NK-92 (cell line): ENCODE measurements at regions not wholly inside any gene's neighbourhood (a gene's known extent, or its start where the extent isn't known, plus 50 kb on each side); places are given as distances from the start of the nearest gene placed in this dataset.

Source experiments
- DNase-seq: peaks from one replicate; lab custom pipeline; 2025; ENCODE audit not compliant: unreplicated experiment; lab: John Stamatoyannopoulos, UW

DNA sequence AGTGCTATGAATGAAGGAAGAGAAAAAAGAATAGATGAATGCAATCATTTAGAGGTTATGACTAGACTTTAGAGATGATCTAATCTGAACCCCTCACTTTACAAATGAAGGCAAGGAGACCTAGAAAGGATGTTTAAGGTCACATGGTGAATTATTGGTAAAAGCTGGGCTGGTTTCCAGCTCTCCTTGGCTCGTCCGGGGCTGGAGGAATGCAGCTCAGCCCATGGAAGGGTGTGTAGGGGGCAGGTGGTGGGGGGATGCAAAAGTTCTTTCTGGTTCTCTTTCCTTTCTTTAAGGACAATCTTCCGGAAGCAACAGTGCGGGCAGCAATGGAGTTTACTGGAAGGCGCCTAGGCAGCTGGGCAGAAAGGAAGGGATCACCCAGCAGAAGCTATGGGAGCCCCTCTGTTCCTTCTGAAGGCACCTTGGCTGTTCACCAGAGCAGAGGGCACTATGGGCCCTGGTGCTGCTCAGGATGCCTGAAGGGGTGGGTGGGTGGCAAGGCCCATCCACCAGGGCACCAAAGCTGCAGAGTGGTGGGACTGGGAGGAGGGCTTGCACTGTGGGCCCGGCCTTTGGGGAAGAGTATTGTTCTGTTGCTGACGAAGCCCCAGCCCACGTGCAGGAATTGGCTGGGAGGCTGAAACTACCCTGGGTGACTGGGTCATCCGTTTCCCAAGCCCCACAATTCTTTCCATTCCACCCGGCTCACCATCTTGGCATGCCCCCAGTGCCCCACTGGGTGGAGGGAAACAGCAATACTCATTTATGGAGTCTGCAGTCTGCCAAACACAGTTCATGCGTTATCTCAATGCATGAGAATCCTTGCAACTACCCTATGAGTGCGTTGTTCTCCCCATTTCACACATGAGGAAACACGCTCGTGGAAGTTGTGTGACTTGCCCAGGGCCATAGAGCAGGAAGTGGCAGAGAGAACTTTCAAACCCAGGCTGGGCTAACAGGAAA, 78.2 kb downstream of the IRF2BPL start:
- DNase-seq, result no peak

DNA sequence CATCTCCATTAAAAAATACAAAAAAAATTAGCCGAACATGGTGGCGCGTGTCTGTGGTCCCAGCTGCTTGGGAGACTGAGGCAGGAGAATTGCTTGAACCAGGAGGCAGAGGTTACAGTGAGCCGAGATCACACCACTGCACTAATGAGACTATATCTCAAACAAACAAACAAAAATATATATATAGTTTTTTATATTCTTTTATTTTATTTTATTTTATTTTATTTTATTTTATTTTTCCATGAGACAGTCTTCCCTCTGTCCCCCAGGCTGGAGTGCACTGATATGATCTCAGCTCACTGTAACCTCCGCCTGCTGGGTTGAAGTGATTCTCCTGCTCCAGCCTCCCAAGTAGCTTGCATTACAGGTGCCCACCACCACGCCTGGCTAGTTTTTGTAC, 79.5 kb downstream of the IRF2BPL start:
- DNase-seq, result no peak

DNA sequence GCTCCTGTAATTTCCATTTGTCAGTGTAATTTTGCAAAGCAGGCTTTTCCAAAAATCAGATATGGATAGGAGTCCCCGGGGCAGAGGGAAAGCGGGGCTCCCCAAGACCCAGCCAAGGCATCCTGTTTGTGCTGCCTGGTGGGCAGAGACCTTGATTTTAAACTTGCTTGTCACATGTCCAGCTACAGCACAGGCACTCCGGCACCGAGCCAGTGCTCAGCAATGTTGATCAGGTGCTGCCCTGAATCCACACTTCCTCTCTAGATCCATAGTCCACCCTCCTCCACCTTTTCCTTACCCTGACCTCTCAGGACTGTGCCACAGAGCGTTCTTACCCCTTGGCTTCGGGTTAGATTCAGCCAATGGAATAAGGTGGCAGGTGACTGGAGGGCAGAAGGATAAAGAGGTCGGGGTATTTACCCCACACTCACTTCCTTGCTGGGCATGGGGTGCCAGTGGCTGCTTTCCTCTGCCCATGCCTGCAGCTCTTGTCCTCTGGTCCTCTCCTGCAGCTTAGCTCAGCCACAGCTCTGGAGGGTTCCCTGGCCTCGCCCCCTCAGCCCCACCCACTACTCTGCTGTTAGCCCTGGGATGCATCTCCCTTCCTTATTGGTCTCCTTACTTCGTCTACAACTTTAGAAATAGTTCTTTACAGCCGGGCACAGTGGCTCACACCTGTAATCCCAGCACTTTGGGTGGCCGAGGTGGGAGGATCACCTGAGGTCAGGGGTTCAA, 80.1 kb downstream of the IRF2BPL start:
- no peak for DNase-seq

DNA sequence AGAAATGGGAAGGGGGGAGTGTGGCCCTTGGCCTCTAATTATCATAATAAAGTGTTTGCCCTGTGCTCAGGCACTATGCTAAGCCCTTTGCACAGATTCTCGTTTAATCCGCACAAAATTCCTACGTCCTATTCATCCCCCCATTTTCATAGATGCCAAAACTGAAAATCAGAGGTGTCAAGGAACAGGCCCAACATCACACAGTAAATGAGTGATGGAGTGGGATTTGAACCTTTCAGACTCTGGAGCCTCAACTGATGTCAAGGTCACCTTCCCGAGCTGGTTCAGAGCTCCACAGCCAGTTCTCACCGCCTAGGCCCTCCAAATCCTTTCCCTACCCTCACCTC, 80.7 kb downstream of the IRF2BPL start:
- no peak for DNase-seq

DNA sequence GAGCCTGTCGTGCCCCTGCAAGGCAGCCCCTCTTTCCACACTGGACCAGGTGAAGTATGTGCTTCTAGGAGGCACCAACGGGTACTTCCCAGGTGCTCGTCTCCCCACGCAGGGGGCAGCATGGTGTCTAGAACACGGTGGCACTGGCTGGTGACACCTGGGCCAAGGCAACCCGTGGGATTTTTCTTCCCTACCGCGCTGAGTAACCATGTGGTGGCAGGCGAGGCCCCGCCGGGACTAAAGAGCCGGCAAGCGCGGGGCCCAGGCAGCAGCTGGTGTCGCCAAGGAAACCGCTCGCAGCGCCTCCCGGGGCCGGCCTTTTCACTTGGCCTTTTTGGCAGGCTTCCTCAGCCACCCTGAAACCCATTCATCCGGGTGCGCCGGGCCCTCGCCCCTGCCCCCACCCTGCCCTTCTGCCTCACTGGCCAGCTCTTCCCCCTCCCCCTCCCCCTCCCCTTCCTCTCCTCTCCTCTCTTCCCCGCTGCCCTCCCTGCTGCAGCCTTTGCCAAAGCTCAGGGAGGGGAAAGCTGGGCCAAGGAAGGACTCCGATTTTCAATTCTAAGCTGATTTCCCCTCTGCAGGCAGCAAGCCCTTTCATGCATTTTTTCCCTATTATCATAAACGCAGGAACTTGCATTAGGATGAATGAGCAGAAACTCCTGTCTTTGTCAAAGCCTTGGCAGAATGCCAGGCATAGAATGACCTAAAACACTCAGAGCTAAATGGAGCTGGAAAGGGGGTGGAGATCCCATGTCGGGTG, 81.2 kb downstream of the IRF2BPL start:
- no peak for DNase-seq

- DNase-seq, result no peak
Measured at GRCh38 chr14:76946753-76947077, 81.8 kb downstream of the IRF2BPL start.

- no peak for DNase-seq
Measured at GRCh38 chr14:76943072-76943471, 85.4 kb downstream of the IRF2BPL start.

DNA sequence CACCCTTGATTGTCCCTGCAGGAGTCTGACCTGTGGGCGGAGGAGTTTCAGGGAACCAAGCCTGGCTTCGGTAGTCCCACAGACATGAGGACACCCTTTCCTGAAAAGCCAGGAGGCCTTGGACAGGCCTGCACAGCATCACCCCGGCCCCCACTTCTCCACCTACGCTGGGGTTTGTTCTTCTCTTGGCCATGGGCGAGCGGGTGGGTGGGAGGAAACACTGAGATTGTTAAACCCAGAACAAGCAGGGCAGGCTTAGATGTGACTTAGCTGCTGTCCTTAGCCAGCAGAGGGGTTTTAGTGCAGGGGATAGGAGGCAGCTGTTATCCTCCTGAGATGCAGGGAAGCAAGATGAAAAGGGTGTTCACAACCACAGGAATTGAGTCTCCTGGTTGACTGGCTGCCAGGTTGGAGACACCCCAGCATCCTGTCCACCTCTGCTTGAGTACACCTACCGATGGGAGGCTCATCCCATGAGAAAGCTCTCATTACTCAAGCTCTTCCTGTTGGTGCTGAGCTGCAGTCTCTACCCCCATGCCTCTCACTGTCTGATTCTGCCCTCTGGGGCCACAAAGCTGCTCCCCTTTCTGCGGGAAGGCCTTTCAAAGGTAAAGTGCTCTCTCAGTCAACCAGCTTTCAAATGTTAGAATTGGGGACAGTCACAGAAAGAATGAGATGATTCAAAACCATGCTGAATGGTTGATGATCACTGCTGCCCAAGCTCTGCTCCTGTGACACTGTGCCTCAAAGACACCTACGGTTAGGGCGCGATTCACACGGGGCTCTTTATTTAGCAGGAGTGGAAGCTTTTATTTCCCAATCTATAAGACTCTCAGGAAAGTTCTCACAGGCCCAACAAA, 86.3 kb downstream of the IRF2BPL start:
- no peak for DNase-seq

GRCh38 chr14:76941544-76941943, 87.0 kb downstream of the IRF2BPL start:
- no peak for DNase-seq

- DNase-seq, result no peak
Measured at GRCh38 chr14:76940021-76940760, 88.3 kb downstream of the IRF2BPL start.

DNA sequence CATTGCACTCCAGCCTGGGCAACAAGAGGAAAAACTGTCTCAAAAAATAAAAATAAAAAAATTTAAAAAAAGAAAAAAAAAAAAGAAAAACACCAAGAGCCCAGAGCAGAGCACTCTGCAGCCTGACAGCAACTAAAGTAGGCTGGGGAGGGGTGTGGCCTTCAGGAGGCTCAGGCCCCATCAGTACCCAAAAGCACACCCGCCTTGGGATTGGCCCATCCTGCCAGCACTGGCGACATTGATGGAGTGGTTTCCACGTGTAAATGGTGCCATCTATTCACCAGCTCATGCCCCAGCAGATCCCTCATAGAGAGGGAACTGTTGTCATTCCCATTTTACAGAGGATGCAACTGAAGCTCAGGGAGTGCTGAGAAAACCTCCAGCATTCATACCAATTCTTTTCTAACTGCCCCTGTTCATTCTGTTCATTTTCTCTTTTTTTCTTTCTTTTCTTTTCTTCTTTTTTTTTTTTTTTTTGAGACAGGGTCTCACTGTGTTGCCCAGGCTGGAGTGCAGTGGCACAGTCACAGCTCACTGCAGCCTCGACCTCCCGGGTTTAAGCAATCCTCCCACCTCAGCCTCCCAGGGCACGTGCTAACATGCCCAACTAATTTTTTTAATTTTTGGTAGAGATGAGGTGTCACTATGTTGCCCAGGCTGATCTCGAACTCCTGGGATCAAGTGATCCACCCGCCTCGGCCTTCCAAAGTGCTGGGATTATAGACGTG, 89.3 kb downstream of the IRF2BPL start:
- DNase-seq, result no peak

GRCh38 chr14:76938092-76938500, 90.4 kb downstream of the IRF2BPL start:
- DNase-seq, result no peak

- no peak for DNase-seq
Measured at GRCh38 chr14:76937181-76938091, 91.1 kb downstream of the IRF2BPL start.

- DNase-seq, result no peak
Measured at GRCh38 chr14:76936483-76936882, 92.0 kb downstream of the IRF2BPL start.

- DNase-seq, result no peak
Measured at GRCh38 chr14:76933515-76933914, 95.0 kb downstream of the IRF2BPL start.

- no peak for DNase-seq
Measured at GRCh38 chr14:76931631-76932402, 96.7 kb downstream of the IRF2BPL start.

- DNase-seq, result no peak
Measured at GRCh38 chr14:76930549-76930948, 98.0 kb downstream of the IRF2BPL start.

DNA sequence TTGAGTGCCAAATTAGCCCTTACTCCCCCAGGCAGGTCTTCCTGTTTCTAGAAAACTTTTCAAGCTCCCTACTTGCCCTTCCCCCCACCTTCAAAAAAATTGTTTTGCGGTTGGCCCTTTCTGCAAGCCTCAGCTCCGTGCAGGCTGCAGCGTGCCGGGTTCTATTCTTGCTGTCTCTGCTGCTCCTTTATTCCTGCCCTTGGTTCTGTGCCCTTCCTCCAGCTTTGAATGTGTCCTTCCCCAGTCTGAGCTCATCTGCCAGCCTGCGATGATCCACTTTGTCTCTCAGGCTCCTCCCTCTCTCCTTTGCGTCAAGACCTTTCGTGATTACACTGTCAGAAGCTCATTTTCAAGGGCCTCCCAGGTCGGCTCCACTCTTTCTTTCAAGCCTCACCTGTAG, 98.6 kb downstream of the IRF2BPL start:
- DNase-seq, result no peak
